HEK293T (cell line): ENCODE measurements at regions not wholly inside any gene's neighbourhood (a gene's known extent, or its start where the extent isn't known, plus 50 kb on each side); places are given as distances from the start of the nearest gene placed in this dataset.

Source experiments
- BHLHE40 ChIP-seq: fragments of 450-650 bp; IDR thresholded peaks from 2 replicates; pipeline ENCODE4 v1.6.1; 2016; ENCODE audit warnings: mild to moderate bottlenecking, moderate library complexity, borderline replicate concordance
- FOXA1 ChIP-seq: fragments of 450-650 bp; IDR thresholded peaks from 2 replicates; pipeline ENCODE4 v1.6.1; 2016; ENCODE audit warnings: mild to moderate bottlenecking
- SP1 ChIP-seq: fragments of 450-650 bp; IDR thresholded peaks from 2 replicates; pipeline ENCODE4 v1.6.1; 2017
- TARDBP ChIP-seq: fragments of 450-650 bp; IDR thresholded peaks from 2 replicates; pipeline ENCODE4 v1.6.1; 2016
- ZNF384 ChIP-seq: fragments of 450-650 bp; IDR thresholded peaks from 2 replicates; pipeline ENCODE4 v1.6.1; 2016

DNA sequence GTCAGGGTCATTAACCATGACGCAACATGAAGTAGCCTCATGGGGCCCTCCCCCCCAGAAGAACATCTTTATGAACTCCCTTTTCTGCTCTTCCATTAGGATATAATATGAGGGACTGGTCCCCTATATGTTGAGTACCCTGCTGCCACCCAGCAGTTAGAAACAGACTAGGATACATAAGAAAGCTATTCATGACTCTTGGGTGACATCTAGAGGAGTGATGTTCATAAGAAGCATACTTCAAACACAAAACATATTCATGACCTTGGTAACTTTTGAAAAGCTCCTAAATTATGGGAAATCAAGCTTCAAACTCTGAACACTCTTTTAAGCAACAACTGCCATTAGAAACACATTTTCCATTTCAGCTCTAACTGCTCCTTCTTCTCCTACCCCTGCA is 155.2 kb upstream of the SPIN4 start:
- TF ChIP-seq ZNF384 (no peak), TARDBP (no peak), SP1 (no peak), FOXA1 (no peak), BHLHE40 (no peak)
